ENCODE measurements at regions not wholly inside any gene's neighbourhood (a gene's known extent, or its start where the extent isn't known, plus 50 kb on each side); places are given as distances from the start of the nearest gene placed in this dataset.

DNA sequence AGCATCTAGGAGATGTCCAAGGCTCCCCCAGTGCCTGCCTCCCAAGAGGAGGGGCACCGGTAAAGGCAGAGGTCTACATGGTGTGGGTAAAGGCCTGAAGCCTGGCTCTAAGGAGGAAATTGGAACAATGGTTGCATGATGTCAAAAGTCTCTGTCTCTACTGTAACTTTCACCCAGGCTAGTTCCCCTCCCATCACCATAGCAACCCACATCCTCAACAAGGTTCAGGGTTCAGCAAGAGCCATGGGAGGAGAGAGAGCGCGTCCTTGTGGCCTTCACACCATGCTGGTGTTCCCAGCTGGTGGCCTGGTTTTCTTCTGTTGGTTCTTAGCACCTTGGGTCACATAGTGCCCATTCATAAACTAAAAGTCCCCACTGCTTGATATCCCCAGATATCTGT, 196.7 kb upstream of the CDH5 start:
- Histone ChIP-seq H3K36me3 (ENCODE audit: insufficient read depth, low read length) (no peaks in the 10 kb centered on the region), H3K9me3 (ENCODE audit: low read depth, low read length) (no peaks in the 10 kb centered on the region), H3K27ac (no peak overlapping the region), H3K4me3 (no peak overlapping the region), H3K9ac (ENCODE audit: insufficient read length) (no peak overlapping the region)
- no peak for DNase-seq (ENCODE audit: low read depth, low spot score)
- no peak for TF ChIP-seq POLR2AphosphoS5 (IDR thresholded peaks at IDR 0.05; ENCODE audit: borderline replicate concordance, low read depth, low read length)
- no peak for TF ChIP-seq EZH2 (IDR thresholded peaks at IDR 0.05)
- TF ChIP-seq FOXP2 (optimal IDR thresholded peaks at IDR 0.05; ENCODE audit: control extremely low read depth, extremely low read length, insufficient read depth) = no peak

DNA sequence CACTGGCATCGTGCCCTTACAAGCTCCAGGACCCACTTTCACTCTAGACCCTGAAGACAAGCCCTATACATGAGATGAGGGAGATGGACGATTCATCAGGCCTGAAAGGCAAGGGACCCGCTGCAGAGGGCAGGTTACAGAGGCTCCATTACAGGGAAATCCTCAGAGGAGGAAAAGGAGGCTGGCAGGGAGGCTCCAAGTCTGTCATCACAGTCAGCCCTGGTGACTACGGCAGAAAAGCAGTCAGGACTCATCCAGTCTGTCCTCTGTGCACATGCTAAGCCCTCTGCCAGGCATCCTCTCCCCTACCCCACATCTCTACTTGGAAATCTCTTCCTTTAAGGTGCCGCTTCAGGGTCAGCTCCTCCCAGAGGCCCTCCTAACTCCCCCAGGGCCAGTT, 197.7 kb upstream of the CDH5 start:
- H3K9me3 ChIP-seq (ENCODE audit: low read depth, low read length) = no peaks in the 10 kb centered on the region
- H3K27ac ChIP-seq = no peak overlapping the region
- no peak overlapping the region for H3K4me3 ChIP-seq
- TF ChIP-seq POLR2AphosphoS5 (IDR thresholded peaks at IDR 0.05; ENCODE audit: borderline replicate concordance, low read depth, low read length) = no peak
- no peak for TF ChIP-seq EZH2 (IDR thresholded peaks at IDR 0.05)
- no peak for TF ChIP-seq FOXP2 (optimal IDR thresholded peaks at IDR 0.05; ENCODE audit: control extremely low read depth, extremely low read length, insufficient read depth)
- no peak overlapping the region for H3K9ac ChIP-seq (ENCODE audit: insufficient read length)
- H3K36me3 ChIP-seq (ENCODE audit: insufficient read depth, low read length) = no peaks in the 10 kb centered on the region
- no peak for DNase-seq (ENCODE audit: low read depth, low spot score)

DNA sequence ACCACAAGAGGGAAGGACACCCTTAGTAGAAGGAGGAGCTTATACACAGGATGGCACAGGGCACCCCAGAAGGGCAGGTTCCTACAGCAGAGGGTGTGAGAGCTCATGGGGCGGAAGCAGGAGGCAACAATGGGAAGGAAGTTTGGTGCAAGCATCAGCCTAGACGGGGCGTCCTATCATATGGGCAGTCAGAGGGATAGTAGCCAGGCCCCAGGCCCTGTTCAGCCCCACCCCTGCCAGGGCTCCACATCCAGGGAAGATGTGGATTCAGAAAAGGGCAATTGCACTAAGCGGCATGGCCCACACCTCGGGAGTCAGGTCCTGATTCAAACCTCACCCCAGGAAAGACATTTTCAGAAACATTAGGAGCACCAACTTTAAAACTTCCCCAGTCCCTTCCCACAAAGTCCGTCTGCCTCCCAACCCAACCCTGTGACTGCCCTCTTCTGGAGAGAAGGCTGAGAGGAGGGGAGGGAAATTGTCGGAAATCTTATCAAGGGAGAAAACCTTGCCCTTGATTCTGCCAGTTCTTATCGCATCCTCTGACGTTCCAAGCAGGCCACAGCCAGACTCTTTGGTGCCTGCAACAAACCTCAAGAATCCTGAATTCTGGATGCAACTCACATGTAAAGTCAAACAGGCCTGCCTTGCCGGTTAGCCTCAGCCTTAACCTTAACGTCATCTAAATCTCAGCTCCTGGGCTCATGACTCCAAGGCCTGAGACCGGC, 198.8 kb upstream of the CDH5 start:
- Histone ChIP-seq H3K36me3 (ENCODE audit: insufficient read depth, low read length) (no peaks in the 10 kb centered on the region), H3K9me3 (ENCODE audit: low read depth, low read length) (no peaks in the 10 kb centered on the region), H3K4me3 (no peak overlapping the region), H3K27ac (no peak overlapping the region), H3K9ac (ENCODE audit: insufficient read length) (no peak overlapping the region)
- TF ChIP-seq EZH2 (IDR thresholded peaks at IDR 0.05) (no peak), FOXP2 (optimal IDR thresholded peaks at IDR 0.05; ENCODE audit: control extremely low read depth, extremely low read length, insufficient read depth) (no peak), POLR2AphosphoS5 (IDR thresholded peaks at IDR 0.05; ENCODE audit: borderline replicate concordance, low read depth, low read length) (no peak)
- no peak for DNase-seq (ENCODE audit: low read depth, low spot score)

GRCh38 chr16:66166490-66166889, 200.0 kb upstream of the CDH5 start:
- DNase-seq (ENCODE audit: low read depth, low spot score) = no peak
- Histone ChIP-seq H3K36me3 (ENCODE audit: insufficient read depth, low read length) (no peaks in the 10 kb centered on the region), H3K9me3 (ENCODE audit: low read depth, low read length) (no peaks in the 10 kb centered on the region), H3K4me3 (no peak overlapping the region), H3K27ac (no peak overlapping the region), H3K9ac (ENCODE audit: insufficient read length) (no peak overlapping the region)
- TF ChIP-seq POLR2AphosphoS5 (IDR thresholded peaks at IDR 0.05; ENCODE audit: borderline replicate concordance, low read depth, low read length) = no peak
- TF ChIP-seq FOXP2 (optimal IDR thresholded peaks at IDR 0.05; ENCODE audit: control extremely low read depth, extremely low read length, insufficient read depth) = no peak
- TF ChIP-seq EZH2 (IDR thresholded peaks at IDR 0.05) = no peak

GRCh38 chr16:66165879-66166278, 200.6 kb upstream of the CDH5 start:
- Histone ChIP-seq H3K9ac (ENCODE audit: insufficient read length) (no peak overlapping the region), H3K9me3 (ENCODE audit: low read depth, low read length) (no peaks in the 10 kb centered on the region), H3K4me3 (no peak overlapping the region), H3K27ac (no peak overlapping the region), H3K36me3 (ENCODE audit: insufficient read depth, low read length) (no peaks in the 10 kb centered on the region)
- no peak for DNase-seq (ENCODE audit: low read depth, low spot score)
- TF ChIP-seq EZH2 (IDR thresholded peaks at IDR 0.05) = no peak

DNA sequence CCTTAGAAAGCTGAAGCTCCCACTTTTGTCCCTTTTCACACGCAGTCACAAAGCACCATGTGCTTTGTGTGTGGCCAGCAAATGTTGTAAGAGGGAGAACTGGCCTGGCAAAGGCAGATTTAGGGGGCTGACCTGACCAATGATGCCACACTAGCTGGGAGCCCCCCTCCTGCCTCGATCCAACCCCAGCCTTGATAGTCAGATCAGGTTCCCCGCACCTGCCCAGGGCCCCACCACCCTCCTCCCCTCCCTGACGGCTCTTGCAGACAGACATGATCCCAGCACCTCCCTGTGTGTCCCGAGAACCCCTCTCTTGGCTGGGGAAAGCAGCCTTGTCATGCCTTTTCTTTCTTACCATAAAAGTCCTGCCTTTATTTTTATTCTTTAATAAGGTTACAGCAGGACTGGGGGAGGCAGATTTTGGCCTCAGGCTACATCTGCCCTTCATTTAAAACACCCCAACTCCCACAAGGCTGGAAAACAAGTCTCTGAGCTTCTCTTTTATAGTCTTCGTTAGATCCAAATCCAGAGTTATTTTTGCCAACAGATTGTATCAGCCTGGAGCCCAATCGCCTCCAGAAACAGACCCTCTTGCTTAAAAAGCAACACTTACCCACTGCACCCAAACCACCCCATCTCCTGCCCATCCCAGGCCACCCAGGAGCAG, 201.8 kb upstream of the CDH5 start:
- Histone ChIP-seq H3K27ac (peak overlapping the region; percentile 67; the same call in 1 of the 2 replicates), H3K36me3 (ENCODE audit: insufficient read depth, low read length) (no peaks in the 10 kb centered on the region), H3K4me3 (no peak overlapping the region), H3K9me3 (ENCODE audit: low read depth, low read length) (no peaks in the 10 kb centered on the region), H3K9ac (ENCODE audit: insufficient read length) (no peak overlapping the region)
- no peak for TF ChIP-seq POLR2AphosphoS5 (IDR thresholded peaks at IDR 0.05; ENCODE audit: borderline replicate concordance, low read depth, low read length)
- TF ChIP-seq EZH2 (IDR thresholded peaks at IDR 0.05) = no peak
- no peak for TF ChIP-seq FOXP2 (optimal IDR thresholded peaks at IDR 0.05; ENCODE audit: control extremely low read depth, extremely low read length, insufficient read depth)
- no peak for DNase-seq (ENCODE audit: low read depth, low spot score)

DNA sequence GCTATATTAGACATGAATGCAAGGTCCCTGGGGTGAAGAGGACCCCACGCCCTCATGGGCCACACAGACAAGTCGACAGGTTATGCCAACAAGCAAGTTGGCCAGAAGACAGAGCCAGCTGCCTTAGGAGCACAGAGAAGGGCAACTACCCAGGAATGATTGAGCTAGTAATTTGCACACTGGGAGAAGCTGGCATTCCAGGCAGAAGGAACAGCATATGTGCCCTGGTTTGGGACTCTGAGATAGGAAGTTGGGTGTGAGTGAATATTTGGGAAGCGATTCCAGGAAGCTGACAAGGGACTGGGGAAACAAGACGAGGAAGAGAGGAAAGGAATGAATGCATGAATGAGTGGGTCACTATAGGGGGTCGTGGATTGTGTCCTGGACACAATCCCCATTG, 203.7 kb upstream of the CDH5 start:
- Histone ChIP-seq H3K4me3 (no peak overlapping the region), H3K36me3 (ENCODE audit: insufficient read depth, low read length) (no peaks in the 10 kb centered on the region), H3K27ac (no peak overlapping the region), H3K9me3 (ENCODE audit: low read depth, low read length) (no peaks in the 10 kb centered on the region), H3K9ac (ENCODE audit: insufficient read length) (no peak overlapping the region)
- TF ChIP-seq FOXP2 (optimal IDR thresholded peaks at IDR 0.05; ENCODE audit: control extremely low read depth, extremely low read length, insufficient read depth) (no peak), EZH2 (IDR thresholded peaks at IDR 0.05) (no peak), POLR2AphosphoS5 (IDR thresholded peaks at IDR 0.05; ENCODE audit: borderline replicate concordance, low read depth, low read length) (no peak)
- DNase-seq (ENCODE audit: low read depth, low spot score) = no peak

DNA sequence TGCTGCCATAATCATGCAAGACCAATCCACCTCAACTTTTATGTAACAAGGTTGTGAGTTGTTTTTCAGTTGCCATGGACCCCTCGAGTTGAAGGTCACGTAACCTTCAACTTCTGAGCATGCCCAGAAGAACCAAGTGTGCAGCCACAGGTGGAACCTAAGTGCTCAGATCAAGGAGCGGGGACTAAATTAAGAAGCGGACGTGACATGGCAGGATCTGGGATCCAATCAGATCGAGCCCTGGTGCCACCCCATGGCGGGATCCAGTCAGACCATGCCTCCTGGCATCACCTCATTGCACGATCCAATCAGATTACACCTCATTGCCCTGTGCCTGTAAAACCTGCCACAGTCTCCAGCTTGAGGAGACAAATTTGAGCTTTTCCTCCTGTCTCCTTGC, 204.5 kb upstream of the CDH5 start:
- Histone ChIP-seq H3K36me3 (ENCODE audit: insufficient read depth, low read length) (no peaks in the 10 kb centered on the region), H3K9me3 (ENCODE audit: low read depth, low read length) (no peaks in the 10 kb centered on the region), H3K27ac (no peak overlapping the region), H3K9ac (ENCODE audit: insufficient read length) (no peak overlapping the region), H3K4me3 (no peak overlapping the region)
- no peak for DNase-seq (ENCODE audit: low read depth, low spot score)
- TF ChIP-seq EZH2 (IDR thresholded peaks at IDR 0.05) = no peak
- no peak for TF ChIP-seq POLR2AphosphoS5 (IDR thresholded peaks at IDR 0.05; ENCODE audit: borderline replicate concordance, low read depth, low read length)
- TF ChIP-seq FOXP2 (optimal IDR thresholded peaks at IDR 0.05; ENCODE audit: control extremely low read depth, extremely low read length, insufficient read depth) = no peak

DNA sequence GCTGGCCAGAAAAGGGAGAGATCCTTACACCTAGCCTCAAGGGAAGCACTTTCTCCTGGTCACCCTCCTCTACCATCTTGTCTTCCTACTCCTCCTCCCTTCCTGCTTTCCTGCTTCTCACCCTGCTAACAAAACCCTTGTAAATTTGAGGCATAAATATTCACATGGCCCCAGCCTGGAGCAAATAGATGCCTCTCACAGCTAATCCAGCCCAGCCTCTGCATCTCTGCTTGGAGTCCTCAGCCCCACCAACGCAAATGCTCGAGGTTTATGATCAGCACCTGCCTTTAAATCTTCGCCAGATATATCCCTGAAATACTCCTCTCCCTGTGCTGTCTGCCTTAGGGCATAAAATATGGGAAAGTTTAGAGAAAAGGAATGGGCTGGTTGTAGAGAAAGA, 205.2 kb upstream of the CDH5 start:
- H3K9ac ChIP-seq (ENCODE audit: insufficient read length) = no peak overlapping the region
- no peak for TF ChIP-seq POLR2AphosphoS5 (IDR thresholded peaks at IDR 0.05; ENCODE audit: borderline replicate concordance, low read depth, low read length)
- no peak for TF ChIP-seq EZH2 (IDR thresholded peaks at IDR 0.05)
- TF ChIP-seq FOXP2 (optimal IDR thresholded peaks at IDR 0.05; ENCODE audit: control extremely low read depth, extremely low read length, insufficient read depth) = no peak
- H3K27ac ChIP-seq = no peak overlapping the region
- DNase-seq (ENCODE audit: low read depth, low spot score) = no peak
- H3K9me3 ChIP-seq (ENCODE audit: low read depth, low read length) = no peaks in the 10 kb centered on the region
- no peaks in the 10 kb centered on the region for H3K36me3 ChIP-seq (ENCODE audit: insufficient read depth, low read length)
- H3K4me3 ChIP-seq = no peak overlapping the region
